GM23338 (cell line): ENCODE measurements at regions not wholly inside any gene's neighbourhood (a gene's known extent, or its start where the extent isn't known, plus 50 kb on each side); places are given as distances from the start of the nearest gene placed in this dataset.

Experiments used
- ATAC-seq: fragments of 200-7000 bp; cut with Tn5 transposase; 3 replicates; pipeline ENCODE4 v1.9.1; 2020
- DNase-seq: peaks from one replicate; pipeline ENCODE4 v3.0.0-alpha.2; 2015; ENCODE audit warnings: low spot score
- H2AFZ ChIP-seq: fragments of 200-600 bp; sonication (generic); 2 replicates; pipeline ENCODE4 v1.8.0; 2016; ENCODE audit warnings: antibody characterized with exemption, mild to moderate bottlenecking, moderate library complexity
- H3F3A ChIP-seq: fragments of 200-600 bp; sonication (generic); replicated peaks from 2 replicates; pipeline ENCODE4 v1.8.0; 2017; ENCODE audit warnings: antibody characterized with exemption, mixed run types, low read depth
- H3K27ac ChIP-seq: fragments of 200-600 bp; sonication (generic); 2 replicates; pipeline ENCODE4 v1.6.1; 2016; ENCODE audit warnings: low read depth
- H3K27me3 ChIP-seq: fragments of 200-600 bp; sonication (generic); 2 replicates; pipeline ENCODE4 v1.8.0; 2016; ENCODE audit warnings: mild to moderate bottlenecking, mixed run types, moderate library complexity; ENCODE audit not compliant: insufficient read depth
- H3K36me3 ChIP-seq: fragments of 200-600 bp; sonication (generic); 2 replicates; pipeline ENCODE4 v1.8.0; 2016; ENCODE audit warnings: mild to moderate bottlenecking; ENCODE audit not compliant: insufficient read depth
- H3K4me1 ChIP-seq: fragments of 200-600 bp; sonication (generic); 2 replicates; pipeline ENCODE4 v1.8.0; 2016; ENCODE audit warnings: mild to moderate bottlenecking, moderate library complexity; ENCODE audit not compliant: insufficient read depth
- H3K4me2 ChIP-seq: fragments of 200-600 bp; sonication (generic); 2 replicates; pipeline ENCODE4 v1.7.1; 2017; ENCODE audit warnings: mixed run types
- H3K4me3 ChIP-seq: fragments of 200-600 bp; sonication (generic); 2 replicates; pipeline ENCODE4 v1.6.1; 2016; ENCODE audit warnings: mixed run types
- H3K79me2 ChIP-seq: fragments of 200-600 bp; sonication (generic); replicated peaks from 2 replicates; pipeline ENCODE4 v1.8.0; 2017; ENCODE audit warnings: mild to moderate bottlenecking; ENCODE audit not compliant: insufficient read depth
- H3K9me2 ChIP-seq: fragments of 200-600 bp; sonication (generic); 2 replicates; pipeline ENCODE4 v1.8.0; 2017; ENCODE audit not compliant: insufficient read depth
- H4K20me1 ChIP-seq: fragments of 200-600 bp; sonication (generic); replicated peaks from 2 replicates; pipeline ENCODE4 v1.8.0; 2017; ENCODE audit warnings: mild to moderate bottlenecking; ENCODE audit not compliant: insufficient read depth
- H3K27ac Mint-ChIP-seq: 2 replicates; pipeline ENCODE4 v1.8.0; 2020; ENCODE audit warnings: inconsistent platforms, mild to moderate bottlenecking, moderate library complexity, mixed read lengths
- H3K27me3 Mint-ChIP-seq: 3 replicates; pipeline ENCODE4 v1.8.0; 2022; ENCODE audit warnings: low read depth, mild to moderate bottlenecking, moderate library complexity, mixed read lengths, inconsistent platforms; ENCODE audit not compliant: insufficient read depth, poor library complexity
- H3K36me3 Mint-ChIP-seq: 3 replicates; pipeline ENCODE4 v1.8.0; 2021; ENCODE audit warnings: low read depth, mild to moderate bottlenecking, inconsistent platforms, moderate library complexity, mixed read lengths
- H3K4me1 Mint-ChIP-seq: 3 replicates; pipeline ENCODE4 v1.8.0; 2020; ENCODE audit warnings: mild to moderate bottlenecking, inconsistent platforms, mixed read lengths
- H3K4me3 Mint-ChIP-seq: 3 replicates; pipeline ENCODE4 v1.8.0; 2021; ENCODE audit warnings: moderate library complexity, mild to moderate bottlenecking, inconsistent platforms, mixed read lengths
- H3K9me3 Mint-ChIP-seq: 3 replicates; pipeline ENCODE4 v1.8.0; 2020; ENCODE audit warnings: moderate library complexity, mild to moderate bottlenecking, inconsistent platforms, mixed read lengths
- CREB1 ChIP-seq: fragments of 250-450 bp; sonication (Bioruptor Pico); IDR thresholded peaks from 2 replicates; pipeline ENCODE4 v1.5.0; 2020; ENCODE audit warnings: low read depth, mild to moderate bottlenecking, moderate library complexity
- EZH2phosphoT487 ChIP-seq: fragments of 200-600 bp; sonication (generic); IDR thresholded peaks from one replicate; pipeline ENCODE4 v1.8.1; 2018; ENCODE audit warnings: antibody characterized with exemption; ENCODE audit not compliant: unreplicated experiment
- JUNB ChIP-seq: IDR thresholded peaks from one replicate; pipeline ENCODE4 v1.6.1; 2016; ENCODE audit warnings: antibody characterized with exemption; ENCODE audit not compliant: unreplicated experiment
- NANOG ChIP-seq: IDR thresholded peaks from 2 replicates; pipeline ENCODE4 v1.6.1; 2016; ENCODE audit warnings: antibody characterized with exemption, borderline replicate concordance
- STAT1 ChIP-seq: IDR thresholded peaks from one replicate; pipeline ENCODE4 v1.6.1; 2016; ENCODE audit warnings: antibody characterized with exemption; ENCODE audit not compliant: unreplicated experiment
- ZNF462 ChIP-seq: fragments of 250-450 bp; sonication (Bioruptor Pico); IDR thresholded peaks from 2 replicates; pipeline ENCODE4 v1.5.0; 2020; ENCODE audit warnings: mild to moderate bottlenecking, moderate library complexity
- TF ChIP-seq, protein P1 (sequence below), 2 experiments: fragments of 200-600 bp in 1 of 2; sonication (generic) in 1 of 2; conservative IDR thresholded peaks; 2 replicates each; pipeline versions ENCODE4 v1.5.1 to v1.6.1; 2016 to 2017; ENCODE audit warnings: antibody characterized with exemption in 2 of 2, low read depth in 2 of 2, mild to moderate bottlenecking in 2 of 2, moderate library complexity in 1 of 2

- no peak for TF ChIP-seq ZNF462 (CRISPR knock-in tag)
- TF ChIP-seq EZH2phosphoT487, result no peak
- TF ChIP-seq JUNB, result no peak
- TF ChIP-seq CREB1 (CRISPR knock-in tag), result no peak
- no peak for TF ChIP-seq STAT1
- TF ChIP-seq NANOG, result no peak
- TF ChIP-seq, protein P1, sequence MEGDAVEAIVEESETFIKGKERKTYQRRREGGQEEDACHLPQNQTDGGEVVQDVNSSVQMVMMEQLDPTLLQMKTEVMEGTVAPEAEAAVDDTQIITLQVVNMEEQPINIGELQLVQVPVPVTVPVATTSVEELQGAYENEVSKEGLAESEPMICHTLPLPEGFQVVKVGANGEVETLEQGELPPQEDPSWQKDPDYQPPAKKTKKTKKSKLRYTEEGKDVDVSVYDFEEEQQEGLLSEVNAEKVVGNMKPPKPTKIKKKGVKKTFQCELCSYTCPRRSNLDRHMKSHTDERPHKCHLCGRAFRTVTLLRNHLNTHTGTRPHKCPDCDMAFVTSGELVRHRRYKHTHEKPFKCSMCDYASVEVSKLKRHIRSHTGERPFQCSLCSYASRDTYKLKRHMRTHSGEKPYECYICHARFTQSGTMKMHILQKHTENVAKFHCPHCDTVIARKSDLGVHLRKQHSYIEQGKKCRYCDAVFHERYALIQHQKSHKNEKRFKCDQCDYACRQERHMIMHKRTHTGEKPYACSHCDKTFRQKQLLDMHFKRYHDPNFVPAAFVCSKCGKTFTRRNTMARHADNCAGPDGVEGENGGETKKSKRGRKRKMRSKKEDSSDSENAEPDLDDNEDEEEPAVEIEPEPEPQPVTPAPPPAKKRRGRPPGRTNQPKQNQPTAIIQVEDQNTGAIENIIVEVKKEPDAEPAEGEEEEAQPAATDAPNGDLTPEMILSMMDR (conservative IDR thresholded peaks at IDR 0.05; ENCODE audit: low read depth in 2 of 2), result no peak
These were observed 262.3 kb downstream of the CNTN3 start (continued) for GRCh38 chr3:74352166-74352565.

- Histone ChIP-seq H3K4me2 (no peak overlapping the region), H3K4me3 (no peak overlapping the region), H3K9me2 (no peaks in the 10 kb centered on the region), H2AFZ (no peak overlapping the region), H3K4me1 (no peaks in the 10 kb centered on the region), H3K36me3 (no peaks in the 10 kb centered on the region), H4K20me1 (no peaks in the 10 kb centered on the region), H3F3A (no peaks in the 10 kb centered on the region), H3K27me3 (no peaks in the 10 kb centered on the region), H3K27ac (no peak overlapping the region), H3K79me2 (no peaks in the 10 kb centered on the region)
- Mint-ChIP-seq H3K4me1 (no peaks in the 10 kb centered on the region), H3K27ac (no peak overlapping the region), H3K36me3 (no peaks in the 10 kb centered on the region), H3K4me3 (no peak overlapping the region), H3K27me3 (no peaks in the 10 kb centered on the region), H3K9me3 (no peaks in the 10 kb centered on the region)
- ATAC-seq, result no peak
- DNase-seq, result no peak
- TF ChIP-seq, protein P1 (conservative IDR thresholded peaks at IDR 0.05; ENCODE audit: low read depth in 2 of 2), result no peak
- no peak for TF ChIP-seq NANOG
These were observed 263.2 kb downstream of the CNTN3 start for GRCh38 chr3:74351213-74351612.
